Astrocyte (in vitro differentiated cells and primary cell): ENCODE measurements at regions not wholly inside any gene's neighbourhood (a gene's known extent, or its start where the extent isn't known, plus 50 kb on each side); places are given as distances from the start of the nearest gene placed in this dataset.

Source experiments
- DNase-seq: peaks from one replicate; pipeline ENCODE4 v3.0.0-alpha.2; 2010; ENCODE audit warnings: low read depth
- FAIRE-seq: peaks from 2 replicates; lab custom pipeline; 2011; peaks lifted over from hg19 to GRCh38; lab: Jason Lieb, UNC
- H2AFZ ChIP-seq: 2 replicates; pipeline ENCODE4 v1.6.0; 2012; ENCODE audit warnings: low read depth, low read length, inconsistent platforms
- H3K27ac ChIP-seq: 2 replicates; pipeline ENCODE4 v1.5.1; 2011; ENCODE audit warnings: low read depth, low read length, inconsistent platforms
- H3K27me3 ChIP-seq: 2 replicates; pipeline ENCODE4 v1.6.0; 2011; ENCODE audit warnings: low read length, inconsistent platforms; ENCODE audit not compliant: insufficient read depth
- H3K36me3 ChIP-seq: 2 replicates; pipeline ENCODE4 v1.5.1; 2011; ENCODE audit warnings: low read length, inconsistent platforms; ENCODE audit not compliant: insufficient read depth
- H3K4me1 ChIP-seq: 2 replicates; pipeline ENCODE4 v1.5.1; 2011; ENCODE audit warnings: low read length, inconsistent platforms; ENCODE audit not compliant: insufficient read depth
- H3K4me2 ChIP-seq: 2 replicates; pipeline ENCODE4 v1.6.0; 2012; ENCODE audit warnings: low read length, inconsistent platforms
- H3K4me3 ChIP-seq: 2 replicates; pipeline ENCODE4 v1.5.1; 2011; ENCODE audit warnings: low read depth, mild to moderate bottlenecking, low read length, inconsistent platforms; ENCODE audit not compliant: insufficient read depth
- H3K79me2 ChIP-seq: 2 replicates; pipeline ENCODE4 v1.6.0; 2012; ENCODE audit warnings: mild to moderate bottlenecking, low read length, inconsistent platforms; ENCODE audit not compliant: insufficient read depth
- H3K9ac ChIP-seq: 2 replicates; pipeline ENCODE4 v1.6.0; 2012; ENCODE audit warnings: mild to moderate bottlenecking, low read length, inconsistent platforms
- H3K9me3 ChIP-seq: 2 replicates; pipeline ENCODE4 v1.5.1; 2012; ENCODE audit warnings: low read depth, mild to moderate bottlenecking, low read length, inconsistent platforms; ENCODE audit not compliant: insufficient read depth
- H4K20me1 ChIP-seq: 2 replicates; pipeline ENCODE4 v1.6.0; 2012; ENCODE audit warnings: low read length, inconsistent platforms; ENCODE audit not compliant: insufficient read depth
- H3K27ac Mint-ChIP-seq: one replicate; pipeline ENCODE4 v1.8.0; 2021; ENCODE audit warnings: mild to moderate bottlenecking, mixed read lengths; ENCODE audit not compliant: unreplicated experiment
- H3K27me3 Mint-ChIP-seq: one replicate; pipeline ENCODE4 v1.8.0; 2021; ENCODE audit warnings: low read depth, mixed read lengths; ENCODE audit not compliant: unreplicated experiment
- H3K36me3 Mint-ChIP-seq: one replicate; pipeline ENCODE4 v1.8.0; 2021; ENCODE audit warnings: low read depth, mixed read lengths; ENCODE audit not compliant: unreplicated experiment
- H3K4me1 Mint-ChIP-seq: one replicate; pipeline ENCODE4 v1.8.0; 2021; ENCODE audit warnings: low read depth, mixed read lengths; ENCODE audit not compliant: unreplicated experiment
- H3K4me3 Mint-ChIP-seq: one replicate; pipeline ENCODE4 v1.8.0; 2021; ENCODE audit warnings: mild to moderate bottlenecking, moderate library complexity, mixed read lengths; ENCODE audit not compliant: unreplicated experiment
- H3K9me3 Mint-ChIP-seq: one replicate; pipeline ENCODE4 v1.8.0; 2021; ENCODE audit warnings: mild to moderate bottlenecking, mixed read lengths; ENCODE audit not compliant: unreplicated experiment
- CTCF ChIP-seq: IDR thresholded peaks from 2 replicates; pipeline ENCODE4 v1.5.1; 2011; ENCODE audit warnings: low read depth, mild to moderate bottlenecking, inconsistent platforms, low read length, moderate library complexity; ENCODE audit not compliant: insufficient read depth
- EZH2 ChIP-seq: IDR thresholded peaks from 2 replicates; pipeline ENCODE4 v1.6.1; 2012; ENCODE audit warnings: mild to moderate bottlenecking, low read length, inconsistent platforms; ENCODE audit not compliant: insufficient read depth

DNA sequence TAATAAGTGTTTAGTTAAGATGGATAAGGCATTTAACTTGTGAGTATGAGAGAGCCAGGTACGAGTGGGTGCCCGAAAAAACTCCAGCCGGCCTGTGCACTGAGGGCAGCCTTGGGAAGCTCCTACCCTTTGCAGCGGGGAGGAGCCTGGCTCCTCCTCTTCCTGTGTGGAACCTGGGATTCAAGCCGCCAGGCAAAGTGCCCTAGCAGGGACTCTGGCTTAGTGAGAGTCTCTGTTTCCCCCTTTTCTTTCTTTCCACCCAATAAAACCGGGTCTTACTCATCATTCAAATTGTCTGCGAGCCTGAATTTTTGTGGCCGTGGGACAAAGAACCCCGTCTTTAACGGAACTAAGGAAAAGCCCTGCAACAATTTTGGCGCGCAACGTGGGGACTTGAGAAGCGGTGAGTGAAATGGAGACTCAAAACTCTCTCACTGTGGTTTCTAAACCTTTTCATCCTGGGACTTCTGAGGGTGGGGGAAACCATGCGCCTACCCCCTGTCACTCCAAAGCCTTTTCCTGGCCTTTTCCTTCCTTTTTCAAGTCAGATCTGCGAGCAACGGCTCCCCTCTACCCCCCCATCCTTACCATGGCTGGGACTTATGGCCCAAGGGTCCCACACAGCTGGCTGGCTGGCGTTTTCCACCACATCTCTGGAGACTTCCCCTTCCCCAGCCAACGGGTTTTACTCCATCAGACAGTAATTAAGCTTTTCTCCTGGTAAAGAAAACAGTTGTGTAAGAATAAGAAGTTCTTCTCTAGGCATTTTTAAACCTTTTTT, 535.7 kb upstream of the ACO1 start:
- Histone ChIP-seq H4K20me1 (no peaks in the 10 kb centered on the region), H3K4me3 (no peak overlapping the region), H3K9ac (no peak overlapping the region), H3K27me3 (no peaks in the 10 kb centered on the region), H3K4me1 (no peaks in the 10 kb centered on the region), H3K4me2 (no peak overlapping the region), H3K9me3 (no peaks in the 10 kb centered on the region), H3K36me3 (no peaks in the 10 kb centered on the region), H2AFZ (no peak overlapping the region), H3K79me2 (no peaks in the 10 kb centered on the region), H3K27ac (no peak overlapping the region)
- no peak overlapping the region for H3K27ac Mint-ChIP-seq
- H3K9me3 Mint-ChIP-seq, result no peaks in the 10 kb centered on the region
- no peaks in the 10 kb centered on the region for H3K4me1 Mint-ChIP-seq
- H3K27me3 Mint-ChIP-seq, result no peaks in the 10 kb centered on the region
- peaks cover 2% of the 10 kb centered on the region for H3K36me3 Mint-ChIP-seq
- no peak for DNase-seq
- no peak overlapping the region for H3K4me3 Mint-ChIP-seq
- no peak for TF ChIP-seq EZH2
- no peak for TF ChIP-seq CTCF
- FAIRE-seq, result no peak

- Mint-ChIP-seq H3K4me1 (no peaks in the 10 kb centered on the region), H3K36me3 (peaks cover 2% of the 10 kb centered on the region), H3K27me3 (no peaks in the 10 kb centered on the region), H3K4me3 (no peak overlapping the region), H3K27ac (no peak overlapping the region), H3K9me3 (no peaks in the 10 kb centered on the region)
- no peak overlapping the region for H2AFZ ChIP-seq
- TF ChIP-seq CTCF, result no peak
- TF ChIP-seq EZH2, result no peak
- H3K4me3 ChIP-seq, result no peak overlapping the region
- H3K4me1 ChIP-seq, result no peaks in the 10 kb centered on the region
- no peaks in the 10 kb centered on the region for H4K20me1 ChIP-seq
- FAIRE-seq (no peak), DNase-seq (no peak)
- H3K27me3 ChIP-seq, result no peaks in the 10 kb centered on the region
- H3K9ac ChIP-seq, result no peak overlapping the region
- no peaks in the 10 kb centered on the region for H3K79me2 ChIP-seq
- H3K4me2 ChIP-seq, result no peak overlapping the region
- H3K36me3 ChIP-seq, result no peaks in the 10 kb centered on the region
- no peak overlapping the region for H3K27ac ChIP-seq
- H3K9me3 ChIP-seq, result no peaks in the 10 kb centered on the region
Measured at GRCh38 chr9:31854187-31854586, 530.3 kb upstream of the ACO1 start.

DNA sequence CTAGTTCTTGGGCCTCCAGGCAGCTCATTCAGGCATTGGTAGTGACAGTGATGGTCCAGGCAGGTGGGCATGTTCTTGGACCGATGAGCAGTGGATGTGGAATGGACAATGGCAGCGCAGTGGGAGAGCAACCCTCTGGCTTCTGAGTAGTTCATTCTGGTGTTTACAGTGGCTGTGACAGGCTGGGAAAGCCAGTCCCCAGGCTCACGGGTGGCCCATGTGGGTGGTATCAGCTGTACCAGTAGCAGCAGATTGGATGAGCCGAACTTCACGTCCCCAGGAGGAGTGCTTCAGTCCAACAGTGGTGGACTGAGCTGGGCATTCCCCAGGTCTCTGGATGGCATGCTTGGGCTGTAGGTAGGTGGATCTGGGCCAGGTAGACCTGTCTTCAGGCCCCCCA, 515.6 kb upstream of the ACO1 start:
- Mint-ChIP-seq H3K27me3 (no peaks in the 10 kb centered on the region), H3K36me3 (no peaks in the 10 kb centered on the region), H3K27ac (no peak overlapping the region), H3K4me3 (no peak overlapping the region), H3K9me3 (no peaks in the 10 kb centered on the region), H3K4me1 (no peaks in the 10 kb centered on the region)
- H3K4me3 ChIP-seq, result no peak overlapping the region
- H3K36me3 ChIP-seq, result no peaks in the 10 kb centered on the region
- TF ChIP-seq EZH2, result no peak
- no peak for DNase-seq
- H4K20me1 ChIP-seq, result no peaks in the 10 kb centered on the region
- no peaks in the 10 kb centered on the region for H3K4me1 ChIP-seq
- no peaks in the 10 kb centered on the region for H3K27me3 ChIP-seq
- H2AFZ ChIP-seq, result no peak overlapping the region
- H3K79me2 ChIP-seq, result no peaks in the 10 kb centered on the region
- H3K27ac ChIP-seq, result no peak overlapping the region
- no peak overlapping the region for H3K4me2 ChIP-seq
- H3K9ac ChIP-seq, result no peak overlapping the region
- H3K9me3 ChIP-seq, result peaks cover 8% of the 10 kb centered on the region
- no peak for FAIRE-seq
